ENCODE measurements at regions not wholly inside any gene's neighbourhood (a gene's known extent, or its start where the extent isn't known, plus 50 kb on each side); places are given as distances from the start of the nearest gene placed in this dataset.

- no peak for TF ChIP-seq CTCF (IDR thresholded peaks at IDR 0.05)
- intact Hi-C loops (cut with DNase I, micrococcal nuclease) = no loop called here
Observed at GRCh38 chr4:62490635-62491034, 1290.5 kb downstream of the ADGRL3 start.

GRCh38 chr4:62487016-62487415 lies 1286.9 kb downstream of the ADGRL3 start:
- TF ChIP-seq CTCF (IDR thresholded peaks at IDR 0.05) = no peak
- intact Hi-C loops (cut with DNase I, micrococcal nuclease) = no loop called here

More at GRCh38 chr4:62490635-62491034, 1290.5 kb downstream of the ADGRL3 start:
- ATAC-seq (no peak), DNase-seq (no peak)
- Histone ChIP-seq H3K36me3 (ENCODE audit: low read depth) (no peaks in the 10 kb centered on the region), H3K4me3 (no peak overlapping the region), H3K9me3 (no peaks in the 10 kb centered on the region), H3K4me1 (ENCODE audit: low read depth) (no peaks in the 10 kb centered on the region)

GRCh38 chr4:62484357-62484756 lies 1284.2 kb downstream of the ADGRL3 start:
- H3K9me3 ChIP-seq = no peaks in the 10 kb centered on the region
- DNase-seq (peak in 1 of 3 donors; percentile 61), ATAC-seq (peak; percentile 97)
- H3K4me3 ChIP-seq = no peak overlapping the region
- no peak for TF ChIP-seq CTCF (IDR thresholded peaks at IDR 0.05)
- intact Hi-C loops (cut with DNase I, micrococcal nuclease) = no loop called here
- H3K36me3 ChIP-seq (ENCODE audit: low read depth) = no peaks in the 10 kb centered on the region
- no peaks in the 10 kb centered on the region for H3K4me1 ChIP-seq (ENCODE audit: low read depth)

More at GRCh38 chr4:62487016-62487415, 1286.9 kb downstream of the ADGRL3 start:
- no peaks in the 10 kb centered on the region for H3K36me3 ChIP-seq (ENCODE audit: low read depth)
- H3K9me3 ChIP-seq = no peaks in the 10 kb centered on the region
- no peak overlapping the region for H3K4me3 ChIP-seq
- no peak for ATAC-seq
- H3K4me1 ChIP-seq (ENCODE audit: low read depth) = no peaks in the 10 kb centered on the region
- DNase-seq = no peak

GRCh38 chr4:62482355-62482754 lies 1282.2 kb downstream of the ADGRL3 start:
- no peaks in the 10 kb centered on the region for H3K4me1 ChIP-seq (ENCODE audit: low read depth)
- no peak for TF ChIP-seq CTCF (IDR thresholded peaks at IDR 0.05)
- H3K9me3 ChIP-seq = no peaks in the 10 kb centered on the region
- ATAC-seq (no peak), DNase-seq (no peak)
- no peak overlapping the region for H3K4me3 ChIP-seq
- intact Hi-C loops (cut with DNase I, micrococcal nuclease) = no loop called here
- H3K36me3 ChIP-seq (ENCODE audit: low read depth) = no peaks in the 10 kb centered on the region

- ATAC-seq = no peak
- no peak overlapping the region for H3K4me3 ChIP-seq
- no peaks in the 10 kb centered on the region for H3K4me1 ChIP-seq (ENCODE audit: low read depth)
- no peak for DNase-seq
- no peak for TF ChIP-seq CTCF (IDR thresholded peaks at IDR 0.05)
- intact Hi-C loops (cut with DNase I, micrococcal nuclease) = no loop called here
- no peaks in the 10 kb centered on the region for H3K36me3 ChIP-seq (ENCODE audit: low read depth)
- no peaks in the 10 kb centered on the region for H3K9me3 ChIP-seq
Observed at GRCh38 chr4:62475596-62475995, 1275.5 kb downstream of the ADGRL3 start.

- H3K36me3 ChIP-seq (ENCODE audit: low read depth) = no peaks in the 10 kb centered on the region
- ATAC-seq = no peak
- no peaks in the 10 kb centered on the region for H3K4me1 ChIP-seq (ENCODE audit: low read depth)
- TF ChIP-seq CTCF (IDR thresholded peaks at IDR 0.05) = no peak
- no peaks in the 10 kb centered on the region for H3K9me3 ChIP-seq
- DNase-seq = no peak
- intact Hi-C loops (cut with DNase I, micrococcal nuclease) = no loop called here
- no peak overlapping the region for H3K4me3 ChIP-seq
Observed at GRCh38 chr4:62474802-62475201, 1274.7 kb downstream of the ADGRL3 start.
